ENCODE measurements at regions not wholly inside any gene's neighbourhood (a gene's known extent, or its start where the extent isn't known, plus 50 kb on each side); places are given as distances from the start of the nearest gene placed in this dataset.

DNA sequence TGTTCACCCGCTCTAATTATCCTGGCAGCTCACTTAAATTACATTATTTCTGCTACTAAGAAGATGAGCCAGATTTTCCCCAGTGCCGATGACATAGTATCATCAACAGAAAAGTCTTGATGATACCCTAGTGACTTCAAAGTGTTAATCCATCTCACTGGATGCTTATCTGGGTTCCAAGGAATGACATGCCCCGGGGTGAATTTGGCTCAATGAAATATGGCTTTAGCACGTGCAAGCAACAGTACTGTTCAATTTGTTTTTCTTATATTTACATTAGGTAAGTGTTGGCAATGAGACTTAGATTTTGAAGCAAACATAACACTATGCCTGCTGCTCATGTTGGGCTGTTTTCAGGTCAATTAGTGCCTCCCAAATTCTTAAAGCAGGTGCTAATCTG is 548.2 kb upstream of the SLITRK1 start:
- TF ChIP-seq EZH2 (IDR thresholded peaks at IDR 0.05) (no peak), POLR2AphosphoS5 (IDR thresholded peaks at IDR 0.05; ENCODE audit: borderline replicate concordance, low read depth, low read length) (no peak)
